Cerebellar nuclear complex (tissue), 1 donor: ENCODE measurements at regions not wholly inside any gene's neighbourhood (a gene's known extent, or its start where the extent isn't known, plus 50 kb on each side); places are given as distances from the start of the nearest gene placed in this dataset.

Source experiments
- DNase-seq, 2 experiments: peaks; one replicate each; lab custom pipeline; 2025; lab: John Stamatoyannopoulos, UW

DNA sequence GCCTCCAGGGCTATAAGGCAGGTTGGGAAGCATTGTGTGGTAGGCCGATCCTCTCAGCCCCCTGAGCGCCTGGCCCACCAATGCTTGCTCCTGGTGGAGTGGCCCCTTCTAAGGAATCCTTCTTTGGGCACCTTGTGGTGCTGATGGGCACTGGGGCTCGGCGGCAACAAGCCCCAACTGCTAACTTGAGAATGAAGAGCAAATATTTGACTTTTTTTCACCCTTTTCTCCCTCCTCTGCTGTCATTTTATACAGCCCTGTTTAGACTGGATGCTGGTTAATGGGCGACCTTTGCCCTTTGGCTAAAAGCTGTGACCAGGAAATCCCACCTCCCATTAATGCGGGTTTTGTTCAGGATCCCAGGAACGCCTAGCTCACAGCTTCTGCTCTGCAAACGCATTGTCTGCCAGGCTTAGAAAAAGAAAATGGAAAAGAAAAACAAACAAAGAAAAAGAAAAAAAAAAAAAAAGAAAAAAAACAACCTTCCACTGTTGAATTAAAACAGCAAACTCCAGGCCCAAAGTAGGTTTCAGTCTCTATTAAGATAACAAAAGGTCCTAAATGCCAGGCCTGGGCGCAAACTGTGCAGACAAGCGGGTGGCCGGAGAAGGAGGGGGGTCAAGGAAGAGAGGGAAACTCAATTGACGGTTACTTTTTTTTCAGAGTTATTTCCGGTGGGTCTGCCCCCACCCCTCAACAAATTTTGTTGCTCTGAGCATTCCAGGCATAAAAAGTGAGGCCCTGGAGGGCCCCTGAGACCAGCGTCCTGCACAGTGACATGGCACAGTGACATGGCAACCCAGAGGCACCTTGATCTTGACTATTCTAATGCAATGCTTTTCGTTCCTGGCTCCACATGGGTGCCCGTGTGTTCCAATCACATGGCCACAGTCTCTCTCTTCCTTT, 301.4 kb downstream of the MAF start:
- DNase-seq, result no peak

DNA sequence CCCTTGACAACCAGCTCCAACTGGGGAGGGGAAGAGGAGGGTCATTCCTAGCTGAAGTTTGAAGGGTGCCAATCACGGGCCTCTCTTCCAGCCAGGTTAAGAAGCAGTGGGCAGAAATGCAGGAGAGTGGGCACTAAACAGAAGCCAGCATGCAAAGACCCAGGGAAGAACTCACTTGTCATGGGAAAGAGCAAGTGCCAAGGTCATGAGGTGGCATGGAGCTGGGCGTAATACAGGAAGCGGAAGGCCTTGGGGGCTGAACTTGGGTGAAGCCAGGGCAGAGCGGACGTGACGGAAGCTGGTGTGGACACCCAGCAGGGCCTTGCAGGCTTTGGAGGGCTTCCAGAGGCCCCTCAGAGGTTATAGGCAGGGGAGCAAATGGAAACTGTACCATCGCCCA, 302.1 kb downstream of the MAF start:
- no peak for DNase-seq

DNA sequence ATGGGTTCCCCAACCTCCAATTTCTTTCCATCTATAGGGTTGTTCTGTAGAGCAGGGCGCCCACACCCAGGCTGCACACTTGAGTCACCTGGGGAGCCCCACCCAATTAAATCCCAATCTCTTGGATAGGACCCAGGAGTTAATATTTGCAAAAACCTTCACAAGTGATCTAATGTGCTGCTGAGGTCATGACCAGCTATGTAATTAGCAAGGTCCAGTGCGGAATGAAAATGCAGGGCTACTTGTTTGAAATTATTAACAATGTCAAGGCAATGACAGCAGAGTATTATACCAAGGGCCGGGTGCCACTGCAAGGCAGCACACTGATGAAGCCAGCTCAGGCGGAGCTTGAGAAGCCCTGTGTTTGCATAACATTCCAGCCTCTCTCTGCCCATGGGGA, 302.7 kb downstream of the MAF start:
- DNase-seq, result no peak

DNA sequence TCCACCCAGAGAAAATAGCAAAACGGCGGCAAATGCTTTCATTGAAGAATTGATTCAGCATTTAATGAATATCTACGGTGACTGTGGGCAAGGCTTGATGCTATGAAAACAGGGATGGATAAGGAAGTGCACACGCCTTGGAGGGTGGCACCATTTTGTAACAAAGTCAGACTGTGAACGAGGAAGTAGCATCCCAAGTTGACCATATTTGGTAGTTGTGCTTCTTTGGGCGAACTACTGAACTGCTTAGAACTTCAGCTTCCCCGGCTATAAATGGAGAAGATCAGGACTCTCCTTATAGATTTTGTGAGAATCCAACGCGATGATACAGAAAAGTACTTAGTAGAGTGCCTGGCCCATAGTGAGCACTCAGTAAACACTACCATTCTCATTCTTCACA, 303.2 kb downstream of the MAF start:
- DNase-seq, result no peak

DNA sequence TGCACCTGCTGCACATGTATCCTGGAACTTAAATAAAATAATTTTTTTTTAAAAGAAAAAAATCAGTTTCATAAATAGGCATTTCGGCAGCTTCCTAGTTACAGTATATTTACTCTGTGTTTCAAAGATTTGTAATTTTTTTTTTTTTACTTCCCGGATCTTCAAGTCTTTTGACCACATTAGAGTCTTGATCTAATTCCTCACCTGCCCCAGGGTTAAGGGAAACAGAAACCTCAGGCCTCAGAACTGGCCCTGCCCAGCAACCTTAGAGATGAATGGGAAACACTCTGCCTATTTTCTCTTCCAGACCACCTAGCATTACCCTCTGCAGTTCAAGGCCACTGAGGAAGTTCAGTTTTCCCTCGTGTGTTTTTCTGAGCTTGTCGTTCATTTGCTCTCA, 304.0 kb downstream of the MAF start:
- no peak for DNase-seq

DNA sequence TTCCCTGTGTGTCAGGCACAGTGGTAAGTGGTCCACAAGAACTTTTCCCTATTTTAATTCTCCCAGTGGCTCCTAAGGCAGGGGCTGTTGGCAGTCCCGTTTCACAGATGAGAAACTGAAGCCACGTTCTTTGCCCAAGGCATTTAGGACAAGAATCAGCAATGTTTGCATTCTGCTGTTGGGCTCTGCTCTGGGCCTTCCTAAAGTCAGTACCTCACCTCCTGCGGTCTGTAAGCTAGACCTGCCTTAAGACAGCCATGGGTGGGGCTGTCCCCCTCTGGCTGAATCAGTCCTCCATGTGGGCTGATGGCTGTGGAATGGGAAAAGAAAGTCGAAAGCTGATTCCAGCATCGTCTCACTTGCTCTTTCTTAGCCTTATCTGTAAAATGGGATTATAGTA, 304.8 kb downstream of the MAF start:
- no peak for DNase-seq

DNA sequence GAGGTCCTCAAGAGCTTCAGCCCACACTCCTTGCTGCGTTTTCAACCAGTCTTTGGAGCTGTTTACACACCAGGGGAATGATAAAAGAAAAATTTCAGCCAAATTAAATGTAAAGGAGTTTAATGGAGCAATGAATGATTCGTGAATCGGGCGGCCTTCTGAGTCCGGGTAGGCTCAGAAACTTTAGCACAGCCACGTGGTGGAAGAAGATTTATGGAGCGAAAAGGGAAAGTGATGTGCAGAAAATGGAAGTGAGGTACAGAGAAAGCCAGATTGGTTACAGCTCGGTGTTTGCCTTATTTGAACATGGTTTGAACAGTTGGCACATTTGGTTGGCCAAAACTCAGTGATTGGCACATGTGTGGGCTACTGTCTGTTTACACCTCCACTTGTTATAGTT, 305.4 kb downstream of the MAF start:
- no peak for DNase-seq

DNA sequence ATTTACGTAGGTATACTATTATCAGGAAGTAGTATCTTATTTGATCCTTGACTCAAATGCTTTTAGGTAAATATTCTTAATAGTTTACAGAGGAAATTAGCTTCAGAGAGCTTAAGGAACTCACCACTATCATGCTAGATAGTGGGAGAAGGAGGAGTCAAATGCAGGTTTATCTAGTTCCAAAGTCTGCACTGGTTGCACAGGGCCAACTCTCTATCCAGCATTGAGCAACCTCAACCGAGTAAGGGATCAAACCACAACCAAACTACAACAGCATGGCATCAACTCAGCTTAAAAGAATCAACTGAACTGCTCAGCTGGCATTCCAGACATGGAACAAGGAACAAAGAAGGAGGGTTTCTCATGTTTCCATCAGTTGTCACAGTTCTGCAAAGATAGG, 306.0 kb downstream of the MAF start:
- no peak for DNase-seq

DNA sequence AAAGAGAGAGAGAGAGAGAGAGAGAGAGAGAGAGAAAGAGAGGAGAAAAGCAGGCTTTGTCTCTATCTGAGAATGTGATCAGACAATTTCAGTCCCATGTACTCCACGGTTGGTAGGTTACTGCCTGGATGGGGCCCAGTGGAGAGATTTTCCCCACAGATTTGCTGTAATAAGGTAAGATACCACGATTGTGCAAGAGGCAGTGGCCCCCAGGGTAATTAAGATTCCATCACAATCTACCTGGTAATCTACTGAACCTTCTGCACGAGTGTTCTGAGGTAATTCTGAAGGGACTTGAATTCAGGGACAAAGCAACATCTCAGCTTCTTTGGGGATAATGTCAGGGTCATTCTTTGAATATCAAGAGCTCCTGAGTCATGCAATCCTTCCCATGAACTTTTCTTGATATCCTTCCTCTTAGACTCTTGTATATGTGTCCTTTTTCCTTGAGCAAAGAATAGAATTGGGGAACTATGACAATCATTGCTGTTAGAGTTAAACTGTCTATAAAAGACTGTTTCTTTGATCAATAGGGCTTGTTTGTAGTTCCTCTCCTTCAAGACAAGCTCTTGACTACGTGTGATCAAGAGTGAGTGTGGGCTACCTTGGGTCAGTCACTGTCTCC, 306.6 kb downstream of the MAF start:
- DNase-seq, result no peak

DNA sequence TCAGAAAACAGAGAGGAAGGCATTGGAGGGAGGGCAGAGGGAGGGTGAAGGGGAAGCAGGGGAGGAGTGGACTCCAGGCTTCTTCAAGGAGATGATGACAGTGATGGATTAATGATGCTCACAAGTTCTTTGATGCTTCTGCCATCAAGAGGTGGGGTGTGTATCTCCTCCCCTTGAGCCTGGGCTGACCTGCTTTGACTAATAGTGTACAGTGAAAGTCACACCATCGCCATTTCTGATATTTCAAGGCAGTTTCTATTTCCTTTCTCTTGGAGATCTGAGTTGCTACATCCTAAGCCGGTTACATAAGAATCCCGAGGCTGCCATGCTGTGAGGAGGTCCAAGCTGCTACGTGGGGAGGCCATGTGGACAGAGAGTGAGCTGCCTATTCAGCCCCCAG, 312.5 kb downstream of the MAF start:
- no peak for DNase-seq

DNA sequence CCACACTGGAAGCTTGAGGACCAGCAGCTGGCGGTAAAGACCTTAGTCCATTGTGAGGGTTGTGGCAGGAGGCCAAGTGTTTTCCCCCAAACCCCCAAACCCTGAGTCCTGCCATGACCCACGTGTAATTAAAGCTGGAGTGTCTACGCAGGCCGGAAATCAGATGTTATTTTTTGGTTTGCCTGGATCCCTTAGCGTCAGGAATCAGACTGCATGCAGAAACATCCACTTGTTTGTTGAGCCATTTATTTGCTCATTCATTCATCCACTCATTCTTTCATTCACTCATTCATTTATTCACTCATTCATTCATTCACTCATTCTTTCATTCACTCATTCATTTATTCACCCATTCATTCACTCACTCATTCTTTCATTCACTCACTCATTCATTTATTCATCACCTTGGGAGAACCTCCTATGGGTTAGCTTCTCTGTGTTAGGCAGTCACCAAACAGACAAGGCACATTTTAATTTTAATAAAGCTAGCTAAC, 313.1 kb downstream of the MAF start:
- DNase-seq, result no peak

DNA sequence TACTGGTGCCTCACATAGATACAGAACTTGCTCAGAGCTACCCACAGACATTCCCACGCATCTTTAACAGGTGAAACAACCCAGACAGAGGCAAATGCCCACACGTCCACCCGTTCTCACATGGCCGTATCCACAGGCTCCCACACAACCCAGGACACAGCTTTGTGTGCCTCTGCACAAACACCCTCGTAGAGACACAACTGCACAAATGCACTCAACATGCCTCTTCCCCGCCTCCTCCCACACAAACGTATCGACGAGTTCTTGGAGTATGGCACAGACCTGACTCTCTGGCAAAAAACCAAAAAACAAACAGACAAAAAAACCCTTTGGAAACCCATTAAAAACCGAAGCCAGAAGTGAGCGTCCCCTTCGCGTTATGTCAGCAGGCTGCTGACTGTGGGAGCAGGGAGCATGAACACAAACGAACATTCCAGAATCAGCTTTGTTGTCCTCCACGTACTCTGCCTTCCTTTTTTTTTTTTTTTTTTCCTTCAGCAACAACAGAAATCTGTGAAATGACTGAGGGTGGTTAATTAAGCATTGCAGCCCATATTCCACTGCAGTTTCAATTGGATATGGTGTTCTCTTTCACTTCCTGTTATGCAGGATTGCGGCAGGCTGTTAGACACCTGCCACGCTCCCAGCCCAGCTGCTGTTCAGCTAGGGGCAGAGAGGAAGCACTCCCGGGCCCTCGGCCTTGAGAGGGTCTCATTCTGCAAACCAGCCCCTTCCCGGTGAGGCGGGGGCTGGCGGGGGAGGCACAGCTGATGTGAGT, 313.7 kb downstream of the MAF start:
- no peak for DNase-seq

DNA sequence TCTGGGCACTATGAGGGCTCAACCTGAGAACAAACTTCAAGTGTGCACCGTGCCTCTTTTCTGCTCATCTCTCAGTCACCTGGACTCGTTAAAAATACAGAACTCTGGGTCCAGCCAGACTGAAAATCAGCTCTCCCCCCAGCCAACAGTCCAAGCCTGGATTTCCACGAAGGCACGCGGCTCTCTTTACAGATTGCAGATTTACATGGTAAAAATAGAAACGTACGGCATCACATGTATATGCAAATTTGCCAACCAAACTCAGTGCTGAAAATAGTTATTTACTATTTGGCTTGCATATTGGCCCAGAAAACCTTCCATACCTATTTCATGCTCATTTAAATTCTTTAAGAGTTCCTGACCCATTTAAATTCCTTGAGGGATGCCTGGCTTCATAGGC, 315.8 kb downstream of the MAF start:
- no peak for DNase-seq

DNA sequence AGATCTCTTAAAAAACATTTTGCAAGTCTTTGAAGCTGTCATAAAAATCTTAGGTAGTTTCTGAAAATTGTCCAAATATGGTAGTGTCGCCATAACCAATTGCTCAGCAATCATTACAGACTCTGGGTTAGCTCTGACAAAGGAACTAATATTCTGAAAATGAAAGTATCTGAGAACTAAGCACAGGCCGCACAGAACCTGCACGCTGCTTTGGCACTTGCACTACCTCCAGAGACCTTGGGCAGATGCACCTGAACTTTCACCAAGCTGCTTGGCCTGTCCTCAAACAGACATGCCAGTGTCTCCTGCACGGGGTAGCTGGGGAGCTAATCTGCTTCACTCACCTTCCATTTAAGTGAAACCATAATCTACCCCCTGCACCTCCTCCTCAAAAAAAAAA, 317.0 kb downstream of the MAF start:
- no peak for DNase-seq

DNA sequence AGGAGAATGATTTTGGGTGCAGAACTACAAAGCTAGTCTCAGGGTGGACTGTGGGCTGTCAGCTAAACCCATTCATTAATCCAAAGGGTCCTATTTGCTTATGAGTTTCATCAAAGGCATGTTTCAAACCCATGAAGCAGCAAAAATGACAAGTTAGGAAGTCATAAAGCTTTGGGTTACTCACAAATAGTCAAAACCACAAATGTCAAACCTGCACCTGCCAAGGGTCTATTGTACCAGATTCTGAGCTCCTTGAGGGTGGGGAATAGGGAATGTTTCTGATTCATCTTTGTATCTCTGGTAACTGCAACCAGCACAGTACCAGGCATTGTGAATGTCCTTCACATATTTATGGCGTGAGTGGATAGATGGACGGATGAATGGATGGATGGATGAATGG, 317.7 kb downstream of the MAF start:
- DNase-seq, result no peak

DNA sequence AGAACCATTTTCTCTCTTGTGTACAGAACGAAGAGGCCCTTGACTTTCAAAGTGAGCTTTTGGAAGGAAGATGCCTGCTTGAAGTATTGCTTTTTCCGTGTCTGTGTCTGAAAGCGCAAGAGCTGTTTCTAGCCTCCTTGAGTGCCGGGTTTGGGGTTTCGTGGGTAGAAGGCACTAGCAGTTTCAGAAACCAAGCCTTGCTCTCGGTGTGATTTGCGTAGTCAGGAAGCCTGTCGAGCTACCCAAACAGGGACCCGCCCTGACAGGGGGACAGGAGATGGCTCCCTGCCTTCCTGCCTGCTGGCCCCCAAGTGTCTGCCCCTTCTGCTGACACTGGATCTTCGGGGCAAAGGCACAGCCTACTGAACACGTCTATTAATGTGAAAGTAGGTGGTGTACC, 322.0 kb downstream of the MAF start:
- DNase-seq, result no peak

DNA sequence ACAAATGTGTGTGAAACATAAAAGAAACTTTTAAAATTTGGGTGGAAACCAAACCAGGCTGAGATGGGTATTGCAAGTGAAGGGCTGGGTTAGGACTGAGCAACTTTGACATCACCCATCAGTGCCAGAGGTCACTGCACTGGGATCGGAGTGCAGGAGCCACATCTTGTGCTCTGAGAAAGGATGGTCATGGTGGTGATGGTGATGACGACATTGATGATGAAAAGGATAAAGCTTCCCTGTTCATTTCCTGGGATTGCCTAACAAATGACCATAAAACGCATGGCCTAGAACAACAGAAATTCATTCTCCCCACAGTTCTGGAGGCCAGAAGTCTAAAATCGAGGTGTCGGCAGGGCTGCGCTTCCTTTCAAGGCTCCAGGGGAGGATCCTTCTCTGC, 324.0 kb downstream of the MAF start:
- no peak for DNase-seq

DNA sequence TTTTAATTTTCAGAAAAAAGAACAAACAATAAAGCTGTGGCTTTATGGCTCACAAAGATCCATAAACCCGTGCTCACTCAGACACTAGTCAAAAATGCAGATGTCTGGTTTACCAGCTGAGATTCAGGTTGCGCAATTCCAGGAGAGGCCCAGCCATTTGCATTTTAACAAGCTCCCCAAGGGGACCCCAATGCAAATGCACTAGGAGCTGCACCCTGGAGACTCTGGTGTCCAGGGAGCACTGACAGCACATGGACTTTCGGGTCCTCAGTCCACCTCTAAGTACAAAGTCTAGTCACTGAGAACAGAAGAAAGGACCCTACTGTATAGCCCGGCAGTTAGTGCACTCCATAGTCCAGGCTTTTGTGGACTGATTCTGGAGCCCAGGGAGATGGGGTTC, 326.3 kb downstream of the MAF start:
- DNase-seq, result no peak

DNA sequence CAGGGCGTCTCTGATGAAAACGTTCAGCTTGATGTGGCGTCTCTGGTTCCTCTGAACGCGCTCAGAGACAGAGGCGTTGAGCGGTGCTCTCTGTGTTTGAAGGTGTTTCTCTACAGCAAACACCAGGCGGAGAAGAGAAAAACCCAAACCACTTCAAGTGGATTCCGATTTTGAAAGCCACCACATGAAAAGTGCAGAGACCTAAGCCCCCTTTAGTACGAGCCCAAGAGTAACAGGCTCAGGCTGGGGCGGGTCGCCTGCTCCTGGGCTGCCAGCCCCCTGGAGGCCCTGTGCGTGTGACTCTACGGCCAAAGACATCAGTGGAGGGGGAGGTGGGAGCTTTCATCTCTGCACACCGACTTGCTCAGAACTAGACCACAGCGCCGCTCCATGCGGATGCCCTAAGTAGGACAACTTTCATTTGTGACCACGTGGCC, 328.4 kb downstream of the MAF start:
- no peak for DNase-seq

DNA sequence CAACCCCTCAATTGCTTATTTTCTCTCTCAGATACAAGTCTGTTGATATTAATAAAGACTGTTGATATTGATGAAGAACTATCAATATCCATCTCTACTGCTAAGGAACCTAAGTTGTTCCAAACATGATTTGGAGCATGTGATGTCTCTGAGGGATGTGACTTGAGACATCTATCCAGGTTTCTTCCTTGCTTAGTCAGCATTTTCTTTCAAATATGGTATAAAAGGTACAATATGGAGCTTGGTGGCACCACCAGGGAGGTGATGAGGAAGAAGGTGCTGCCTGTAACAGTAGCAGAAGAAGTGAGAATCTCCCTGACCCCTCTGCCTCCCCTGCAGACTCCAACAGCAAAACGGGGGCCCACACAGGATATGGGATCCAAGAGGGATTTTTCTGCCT, 329.0 kb downstream of the MAF start:
- no peak for DNase-seq

DNA sequence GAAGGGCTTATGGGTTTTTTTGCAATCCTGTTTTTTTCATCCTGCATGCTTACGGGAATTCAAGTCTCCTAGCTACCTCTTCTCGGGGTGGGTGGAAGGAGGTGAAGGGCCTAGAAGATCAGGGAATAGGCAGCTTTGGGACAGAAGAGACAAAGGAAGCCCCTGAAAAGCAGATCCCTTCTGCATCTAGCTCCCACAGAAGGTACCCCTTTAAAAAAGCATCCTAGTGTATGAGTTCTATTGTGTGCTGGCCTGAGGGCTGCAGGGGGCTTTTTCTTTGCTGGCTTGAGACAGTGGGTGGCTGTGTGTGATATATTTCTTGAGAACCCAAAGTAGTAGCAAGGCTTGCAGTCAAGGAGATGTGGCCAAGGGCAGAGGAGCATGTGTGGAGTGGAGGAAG, 330.5 kb downstream of the MAF start:
- DNase-seq, result no peak

DNA sequence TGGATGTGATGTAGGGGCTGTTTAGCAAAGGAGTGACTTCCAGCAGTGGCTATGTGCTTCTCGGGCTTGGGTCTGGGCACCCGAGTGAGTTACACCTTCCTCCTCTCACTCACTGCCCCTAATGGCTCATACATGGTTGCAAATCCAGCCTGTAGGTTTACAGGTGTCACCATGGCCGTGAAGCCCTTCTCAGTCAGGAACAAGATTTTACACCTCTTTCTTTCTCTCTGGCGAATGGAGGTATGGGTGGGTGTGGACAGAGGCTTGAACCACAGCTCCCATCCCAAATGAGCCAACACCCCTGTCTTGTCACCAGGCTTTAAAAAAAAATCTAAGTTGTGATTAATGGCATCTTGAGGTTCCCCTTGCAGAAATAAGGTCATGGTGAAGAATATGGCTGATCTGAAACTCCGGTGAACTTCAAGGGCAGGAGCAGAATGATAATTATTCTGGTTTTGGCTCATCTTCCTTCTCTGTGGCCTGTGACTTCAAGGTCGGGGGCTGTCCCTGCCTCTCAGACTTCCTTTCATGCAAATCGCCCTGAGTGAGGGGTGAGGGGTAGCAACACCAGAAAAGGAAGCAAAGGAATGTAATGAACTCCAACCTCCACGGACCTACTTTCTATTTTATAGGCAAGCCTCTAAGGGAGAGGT, 331.2 kb downstream of the MAF start:
- no peak for DNase-seq
